Mesenchymal stem cell (in vitro differentiated cells and primary cell): ENCODE measurements at regions not wholly inside any gene's neighbourhood (a gene's known extent, or its start where the extent isn't known, plus 50 kb on each side); places are given as distances from the start of the nearest gene placed in this dataset.

Experiments
- DNase-seq: peaks from one replicate; pipeline ENCODE4 v3.0.0-alpha.2; 2013
- H2AFZ ChIP-seq: one replicate; pipeline ENCODE4 v1.6.1; 2013; ENCODE audit warnings: low read depth, mild to moderate bottlenecking, control low read depth, inconsistent platforms, low read length, moderate library complexity
- H2AK5ac ChIP-seq: 2 replicates; pipeline ENCODE4 v1.6.1; 2013; ENCODE audit warnings: low read length, moderate library complexity, mild to moderate bottlenecking, inconsistent platforms; ENCODE audit not compliant: severe bottlenecking
- H2BK120ac ChIP-seq: one replicate; pipeline ENCODE4 v1.6.1; 2013; ENCODE audit warnings: low read depth, mild to moderate bottlenecking, inconsistent platforms, low read length, moderate library complexity
- H2BK12ac ChIP-seq, 2 experiments: one replicate each; pipeline ENCODE4 v1.6.1; 2013; ENCODE audit warnings: inconsistent platforms in 2 of 2, low read length in 2 of 2, mild to moderate bottlenecking in 2 of 2, moderate library complexity in 2 of 2, control low read depth in 1 of 2
- H2BK15ac ChIP-seq: one replicate; pipeline ENCODE4 v1.6.1; 2013; ENCODE audit warnings: mild to moderate bottlenecking, low read depth, inconsistent platforms; ENCODE audit not compliant: poor library complexity, severe bottlenecking
- H2BK5ac ChIP-seq: 2 replicates; pipeline ENCODE4 v1.6.1; 2013; ENCODE audit warnings: low read depth, mild to moderate bottlenecking, low read length, control low read depth, inconsistent platforms; ENCODE audit not compliant: poor library complexity, severe bottlenecking
- H3K14ac ChIP-seq, 2 experiments: one replicate each; pipeline ENCODE4 v1.6.1; 2013; ENCODE audit warnings: inconsistent platforms in 2 of 2, low read length in 2 of 2, control low read depth in 1 of 2, mild to moderate bottlenecking in 1 of 2, moderate library complexity in 1 of 2
- H3K18ac ChIP-seq, 2 experiments: one replicate each; pipeline ENCODE4 v1.6.1; 2013; ENCODE audit warnings: inconsistent platforms in 2 of 2, low read length in 2 of 2, control low read depth in 1 of 2, low read depth in 1 of 2, mild to moderate bottlenecking in 1 of 2
- H3K23ac ChIP-seq, 2 experiments: one replicate each; pipeline ENCODE4 v1.6.1; 2013; ENCODE audit warnings: inconsistent platforms in 2 of 2, low read length in 2 of 2, mild to moderate bottlenecking in 2 of 2, moderate library complexity in 2 of 2, control low read depth in 1 of 2
- H3K27ac ChIP-seq: 2 replicates; pipeline ENCODE4 v1.5.1; 2013; ENCODE audit warnings: mild to moderate bottlenecking, moderate library complexity, low read length, control low read depth, inconsistent platforms; ENCODE audit not compliant: poor library complexity, severe bottlenecking
- H3K27me3 ChIP-seq, 2 experiments: 2 replicates each; pipeline versions ENCODE4 v1.6.1 to v1.7.0; 2013; ENCODE audit warnings: low read length in 2 of 2, mild to moderate bottlenecking in 2 of 2, moderate library complexity in 2 of 2, control low read depth in 1 of 2, inconsistent platforms in 1 of 2; ENCODE audit not compliant: control insufficient read depth in 1 of 2, insufficient read depth in 1 of 2
- H3K36me3 ChIP-seq, 2 experiments: 2 replicates each; pipeline versions ENCODE4 v1.6.1 to v1.7.0; 2013; ENCODE audit warnings: low read length in 2 of 2, control low read depth in 1 of 2, inconsistent platforms in 1 of 2, low read depth in 1 of 2, mild to moderate bottlenecking in 1 of 2; ENCODE audit not compliant: insufficient read depth in 2 of 2, control insufficient read depth in 1 of 2
- H3K4ac ChIP-seq, 2 experiments: one replicate each; pipeline ENCODE4 v1.6.1; 2013; ENCODE audit warnings: inconsistent platforms in 2 of 2, low read length in 2 of 2, mild to moderate bottlenecking in 2 of 2, moderate library complexity in 2 of 2, control low read depth in 1 of 2, low read depth in 1 of 2
- H3K4me1 ChIP-seq: 2 replicates; pipeline ENCODE4 v1.6.1; 2013; ENCODE audit warnings: low read depth, low read length, control low read depth; ENCODE audit not compliant: control insufficient read depth, insufficient read depth
- H3K4me2 ChIP-seq: 2 replicates; pipeline ENCODE4 v1.6.1; 2013; ENCODE audit warnings: low read length, mild to moderate bottlenecking, inconsistent platforms; ENCODE audit not compliant: poor library complexity, severe bottlenecking
- H3K4me3 ChIP-seq, 2 experiments: 2 replicates each; pipeline versions ENCODE4 v1.5.1 to v1.7.0; 2013; ENCODE audit warnings: low read length in 2 of 2, mild to moderate bottlenecking in 2 of 2, control low read depth in 1 of 2, low read depth in 1 of 2; ENCODE audit not compliant: insufficient read depth in 1 of 2
- H3K79me1 ChIP-seq: replicated peaks from 2 replicates; pipeline ENCODE4 v1.6.1; 2013; ENCODE audit warnings: mild to moderate bottlenecking, control low read depth, low read length, inconsistent platforms; ENCODE audit not compliant: poor library complexity, severe bottlenecking
- H3K9ac ChIP-seq: 2 replicates; pipeline ENCODE4 v1.7.0; 2013; ENCODE audit warnings: mild to moderate bottlenecking, low read length, moderate library complexity
- H3K9me3 ChIP-seq: 2 replicates; pipeline ENCODE4 v1.7.0; 2013; ENCODE audit warnings: mild to moderate bottlenecking, low read length; ENCODE audit not compliant: control insufficient read depth
- H4K8ac ChIP-seq: one replicate; pipeline ENCODE4 v1.6.1; 2013; ENCODE audit warnings: inconsistent platforms, mild to moderate bottlenecking, low read length, moderate library complexity
- H4K91ac ChIP-seq: one replicate; pipeline ENCODE4 v1.6.1; 2013; ENCODE audit warnings: mild to moderate bottlenecking, low read length, inconsistent platforms
- WGBS: methylation state at CpG from one replicate; pipeline ENCODE4 v1.1.7; 2013; ENCODE audit warnings: mixed read lengths; 5-methylcytosine and 5-hydroxymethylcytosine counted together

GRCh38 chr3:130619196-130619595, 102.2 kb downstream of the COL6A6 start:
- no peak overlapping the region for H3K18ac ChIP-seq

GRCh38 chr3:130621824-130622223, 104.8 kb downstream of the COL6A6 start:
- no peak overlapping the region for H2BK12ac ChIP-seq
- H3K9ac ChIP-seq = no peak overlapping the region
- no peak overlapping the region for H3K18ac ChIP-seq
- peaks cover 3 to 19% of the 10 kb centered on the region in 2 experiments for H3K27me3 ChIP-seq
- no peak overlapping the region for H3K14ac ChIP-seq
- no peak overlapping the region for H3K23ac ChIP-seq
- no peak overlapping the region for H3K27ac ChIP-seq
- H2BK5ac ChIP-seq = no peak overlapping the region
- no peak for DNase-seq
- WGBS = 71% methylated on average over 1 of the region's 3 CpGs
- H2AK5ac ChIP-seq = no peak overlapping the region
- H3K79me1 ChIP-seq = no peaks in the 10 kb centered on the region
- no peak overlapping the region for H2BK120ac ChIP-seq
- H3K4me1 ChIP-seq = no peaks in the 10 kb centered on the region
- no peak overlapping the region for H4K8ac ChIP-seq
- no peaks in the 10 kb centered on the region for H3K36me3 ChIP-seq
- no peak overlapping the region for H3K4ac ChIP-seq
- H2AFZ ChIP-seq = no peak overlapping the region
- H4K91ac ChIP-seq = no peak overlapping the region
- no peak overlapping the region for H3K4me3 ChIP-seq
- H3K4me2 ChIP-seq = no peak overlapping the region
- H3K9me3 ChIP-seq = no peaks in the 10 kb centered on the region
- no peak overlapping the region for H2BK15ac ChIP-seq

More at GRCh38 chr3:130619196-130619595, 102.2 kb downstream of the COL6A6 start:
- no peak overlapping the region for H2BK120ac ChIP-seq
- no peak overlapping the region for H3K4ac ChIP-seq
- H3K79me1 ChIP-seq = no peaks in the 10 kb centered on the region
- DNase-seq = no peak
- H2BK12ac ChIP-seq = no peak overlapping the region
- H3K9me3 ChIP-seq = no peaks in the 10 kb centered on the region
- no peak overlapping the region for H4K91ac ChIP-seq
- H3K4me2 ChIP-seq = no peak overlapping the region
- H3K14ac ChIP-seq = no peak overlapping the region
- H3K9ac ChIP-seq = no peak overlapping the region
- H2AK5ac ChIP-seq = no peak overlapping the region
- H3K23ac ChIP-seq = no peak overlapping the region
- H4K8ac ChIP-seq = no peak overlapping the region
- no peak overlapping the region for H3K27ac ChIP-seq
- H2BK15ac ChIP-seq = no peak overlapping the region
- WGBS = 87% methylated on average over 4 of the region's 4 CpGs
- H3K27me3 ChIP-seq = peaks cover 1 to 19% of the 10 kb centered on the region in 2 experiments
- no peaks in the 10 kb centered on the region for H3K36me3 ChIP-seq
- no peaks in the 10 kb centered on the region for H3K4me1 ChIP-seq
- no peak overlapping the region for H2BK5ac ChIP-seq
- H2AFZ ChIP-seq = no peak overlapping the region
- no peak overlapping the region for H3K4me3 ChIP-seq

- no peak overlapping the region for H2AFZ ChIP-seq
- H3K4me1 ChIP-seq = no peaks in the 10 kb centered on the region
- H3K4me2 ChIP-seq = no peak overlapping the region
- H3K9ac ChIP-seq = no peak overlapping the region
- H3K36me3 ChIP-seq = no peaks in the 10 kb centered on the region
- no peak overlapping the region for H2BK5ac ChIP-seq
- H2AK5ac ChIP-seq = no peak overlapping the region
- no peak overlapping the region for H3K4me3 ChIP-seq
- H3K23ac ChIP-seq = no peak overlapping the region
- no peak overlapping the region for H3K27ac ChIP-seq
- no peak overlapping the region for H4K8ac ChIP-seq
- DNase-seq = no peak
- no peak overlapping the region for H4K91ac ChIP-seq
- H3K27me3 ChIP-seq = peaks cover 3 to 7% of the 10 kb centered on the region in 2 experiments
- H3K4ac ChIP-seq = no peak overlapping the region
- H3K18ac ChIP-seq = no peak overlapping the region
- WGBS = 78% methylated on average over 2 of the region's 2 CpGs
- no peak overlapping the region for H2BK12ac ChIP-seq
- no peaks in the 10 kb centered on the region for H3K79me1 ChIP-seq
- H2BK15ac ChIP-seq = no peak overlapping the region
- no peak overlapping the region for H2BK120ac ChIP-seq
- H3K14ac ChIP-seq = no peak overlapping the region
- H3K9me3 ChIP-seq = no peaks in the 10 kb centered on the region
These were observed 109.1 kb downstream of the COL6A6 start for GRCh38 chr3:130626049-130626448.

GRCh38 chr3:130627143-130627855, 110.3 kb downstream of the COL6A6 start:
- Histone ChIP-seq H3K4me3 (no peak overlapping the region), H2BK120ac (no peak overlapping the region), H3K18ac (no peak overlapping the region), H3K36me3 (no peaks in the 10 kb centered on the region), H3K9me3 (no peaks in the 10 kb centered on the region), H3K4me1 (no peaks in the 10 kb centered on the region), H3K23ac (no peak overlapping the region), H2BK5ac (no peak overlapping the region), H3K9ac (no peak overlapping the region), H3K79me1 (no peaks in the 10 kb centered on the region), H2AFZ (no peak overlapping the region), H3K27me3 (peaks cover 3 to 7% of the 10 kb centered on the region in 2 experiments), H3K4me2 (no peak overlapping the region), H3K27ac (no peak overlapping the region), H2BK15ac (no peak overlapping the region), H4K8ac (no peak overlapping the region), H2AK5ac (no peak overlapping the region), H3K4ac (no peak overlapping the region), H4K91ac (no peak overlapping the region), H2BK12ac (no peak overlapping the region), H3K14ac (no peak overlapping the region)
- DNase-seq = no peak
- 74% methylated on average over 4 of the region's 4 CpGs for WGBS
